ENCODE measurements at regions not wholly inside any gene's neighbourhood (a gene's known extent, or its start where the extent isn't known, plus 50 kb on each side); places are given as distances from the start of the nearest gene placed in this dataset.

DNA sequence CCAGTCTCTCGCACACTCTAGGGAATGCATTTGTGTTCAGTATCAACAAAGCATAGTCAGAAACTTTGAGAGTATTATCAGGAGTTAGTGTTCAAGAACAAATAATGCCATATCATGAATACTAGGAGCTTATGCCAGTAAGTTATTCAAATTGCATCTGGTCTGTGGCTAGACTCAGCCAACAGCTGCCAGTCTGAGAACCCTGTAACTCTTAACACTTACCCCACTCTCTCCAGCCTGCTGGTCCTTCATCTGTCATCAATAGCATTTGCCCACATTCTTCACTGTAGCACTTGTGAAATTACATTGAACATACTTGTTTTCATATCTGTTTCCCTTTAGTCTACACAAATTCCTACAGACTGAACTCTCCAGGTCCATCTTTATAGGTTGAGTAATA lies 1157.5 kb upstream of the RAG2 start:
- Mint-ChIP-seq H3K4me1 (ENCODE audit: low read depth) (no peaks in the 10 kb centered on the region), H3K36me3 (ENCODE audit: low read depth) (no peaks in the 10 kb centered on the region), H3K27me3 (ENCODE audit: low read depth) (no peaks in the 10 kb centered on the region), H3K27ac (ENCODE audit: unreplicated experiment) (no peak overlapping the region), H3K4me3 (ENCODE audit: unreplicated experiment) (no peak overlapping the region), H3K9me3 (ENCODE audit: low read depth) (peaks cover 10% of the 10 kb centered on the region)
- DNase-seq (ENCODE audit: low spot score): no peak
- TF ChIP-seq, protein P1, sequence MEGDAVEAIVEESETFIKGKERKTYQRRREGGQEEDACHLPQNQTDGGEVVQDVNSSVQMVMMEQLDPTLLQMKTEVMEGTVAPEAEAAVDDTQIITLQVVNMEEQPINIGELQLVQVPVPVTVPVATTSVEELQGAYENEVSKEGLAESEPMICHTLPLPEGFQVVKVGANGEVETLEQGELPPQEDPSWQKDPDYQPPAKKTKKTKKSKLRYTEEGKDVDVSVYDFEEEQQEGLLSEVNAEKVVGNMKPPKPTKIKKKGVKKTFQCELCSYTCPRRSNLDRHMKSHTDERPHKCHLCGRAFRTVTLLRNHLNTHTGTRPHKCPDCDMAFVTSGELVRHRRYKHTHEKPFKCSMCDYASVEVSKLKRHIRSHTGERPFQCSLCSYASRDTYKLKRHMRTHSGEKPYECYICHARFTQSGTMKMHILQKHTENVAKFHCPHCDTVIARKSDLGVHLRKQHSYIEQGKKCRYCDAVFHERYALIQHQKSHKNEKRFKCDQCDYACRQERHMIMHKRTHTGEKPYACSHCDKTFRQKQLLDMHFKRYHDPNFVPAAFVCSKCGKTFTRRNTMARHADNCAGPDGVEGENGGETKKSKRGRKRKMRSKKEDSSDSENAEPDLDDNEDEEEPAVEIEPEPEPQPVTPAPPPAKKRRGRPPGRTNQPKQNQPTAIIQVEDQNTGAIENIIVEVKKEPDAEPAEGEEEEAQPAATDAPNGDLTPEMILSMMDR (IDR thresholded peaks at IDR 0.05): no peak

GRCh38 chr11:37748641-37749040 lies 1150.6 kb upstream of the RAG2 start:
- Mint-ChIP-seq H3K36me3 (ENCODE audit: low read depth) (peaks cover 7% of the 10 kb centered on the region), H3K27ac (ENCODE audit: unreplicated experiment) (no peak overlapping the region)
- DNase-seq (ENCODE audit: low spot score): no peak

GRCh38 chr11:37747121-37747520 lies 1149.1 kb upstream of the RAG2 start:
- Mint-ChIP-seq H3K27me3 (ENCODE audit: low read depth) (no peaks in the 10 kb centered on the region), H3K9me3 (ENCODE audit: low read depth) (peaks cover 26% of the 10 kb centered on the region), H3K27ac (ENCODE audit: unreplicated experiment) (no peak overlapping the region), H3K36me3 (ENCODE audit: low read depth) (peaks cover 7% of the 10 kb centered on the region), H3K4me3 (ENCODE audit: unreplicated experiment) (no peak overlapping the region), H3K4me1 (ENCODE audit: low read depth) (peaks cover 9% of the 10 kb centered on the region)
- no peak for DNase-seq (ENCODE audit: low spot score)
- TF ChIP-seq, protein P1 (IDR thresholded peaks at IDR 0.05): no peak

More at GRCh38 chr11:37748641-37749040, 1150.6 kb upstream of the RAG2 start:
- no peaks in the 10 kb centered on the region for H3K27me3 Mint-ChIP-seq (ENCODE audit: low read depth)
- H3K4me3 Mint-ChIP-seq (ENCODE audit: unreplicated experiment): no peak overlapping the region
- H3K4me1 Mint-ChIP-seq (ENCODE audit: low read depth): peaks cover 9% of the 10 kb centered on the region
- peaks cover 26% of the 10 kb centered on the region for H3K9me3 Mint-ChIP-seq (ENCODE audit: low read depth)
- TF ChIP-seq, protein P1 (IDR thresholded peaks at IDR 0.05): no peak

DNA sequence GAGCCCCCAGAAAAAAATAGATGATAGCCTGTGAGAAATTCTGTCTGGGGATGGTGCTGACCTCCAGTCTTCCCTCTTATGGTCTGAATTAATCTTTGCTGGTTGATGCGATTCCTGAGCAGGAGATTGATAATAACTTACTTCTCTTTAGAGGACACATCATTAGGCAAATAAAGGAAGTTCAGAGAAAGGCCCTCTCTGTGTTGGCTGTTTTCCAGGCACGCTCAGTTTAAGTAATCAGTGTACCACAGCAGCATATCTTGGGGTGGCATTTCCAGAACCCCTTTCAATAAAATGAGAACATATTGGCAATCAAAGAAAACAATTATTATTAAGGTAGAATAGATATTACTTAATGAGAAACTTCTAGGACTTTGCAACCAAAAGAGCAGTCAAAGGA lies 1129.3 kb upstream of the RAG2 start:
- H3K4me1 Mint-ChIP-seq (ENCODE audit: low read depth): peaks cover 4% of the 10 kb centered on the region
- no peaks in the 10 kb centered on the region for H3K36me3 Mint-ChIP-seq (ENCODE audit: low read depth)
- no peaks in the 10 kb centered on the region for H3K9me3 Mint-ChIP-seq (ENCODE audit: low read depth)
- H3K27ac Mint-ChIP-seq (ENCODE audit: unreplicated experiment): no peak overlapping the region
- DNase-seq (ENCODE audit: low spot score): no peak
- no peaks in the 10 kb centered on the region for H3K27me3 Mint-ChIP-seq (ENCODE audit: low read depth)
- TF ChIP-seq, protein P1 (IDR thresholded peaks at IDR 0.05): no peak
- H3K4me3 Mint-ChIP-seq (ENCODE audit: unreplicated experiment): no peak overlapping the region

- no peak for DNase-seq (ENCODE audit: low spot score)
- no peaks in the 10 kb centered on the region for H3K36me3 Mint-ChIP-seq (ENCODE audit: low read depth)
- H3K27ac Mint-ChIP-seq (ENCODE audit: unreplicated experiment): no peak overlapping the region
- H3K4me3 Mint-ChIP-seq (ENCODE audit: unreplicated experiment): no peak overlapping the region
- H3K27me3 Mint-ChIP-seq (ENCODE audit: low read depth): no peaks in the 10 kb centered on the region
- H3K9me3 Mint-ChIP-seq (ENCODE audit: low read depth): no peaks in the 10 kb centered on the region
- H3K4me1 Mint-ChIP-seq (ENCODE audit: low read depth): peaks cover 4% of the 10 kb centered on the region
- TF ChIP-seq, protein P1 (IDR thresholded peaks at IDR 0.05): no peak
Observed at GRCh38 chr11:37724315-37724714, 1126.3 kb upstream of the RAG2 start.

Data from chondrocyte (in vitro differentiated cells).